NCI-H1417 treated with DMSO at 0.1 percent for 48 hours (cell line): ENCODE measurements at regions not wholly inside any gene's neighbourhood (a gene's known extent, or its start where the extent isn't known, plus 50 kb on each side); places are given as distances from the start of the nearest gene placed in this dataset.
"Not testable (repeated sequence)": the region's sequence is repeated elsewhere in the genome, so short reads cannot be mapped to it uniquely, and the experiment has no call there.

Source experiments
- DNase-seq: peaks from one replicate; lab custom pipeline; 2025; lab: John Stamatoyannopoulos, UW

- no peak for DNase-seq
These were observed 467.4 kb upstream of the DPPA4 start for GRCh38 chr3:109804697-109805096.

GRCh38 chr3:109806929-109807328 is 469.6 kb upstream of the DPPA4 start:
- DNase-seq = no peak

GRCh38 chr3:109809513-109809912 is 472.2 kb upstream of the DPPA4 start:
- DNase-seq = no peak

DNA sequence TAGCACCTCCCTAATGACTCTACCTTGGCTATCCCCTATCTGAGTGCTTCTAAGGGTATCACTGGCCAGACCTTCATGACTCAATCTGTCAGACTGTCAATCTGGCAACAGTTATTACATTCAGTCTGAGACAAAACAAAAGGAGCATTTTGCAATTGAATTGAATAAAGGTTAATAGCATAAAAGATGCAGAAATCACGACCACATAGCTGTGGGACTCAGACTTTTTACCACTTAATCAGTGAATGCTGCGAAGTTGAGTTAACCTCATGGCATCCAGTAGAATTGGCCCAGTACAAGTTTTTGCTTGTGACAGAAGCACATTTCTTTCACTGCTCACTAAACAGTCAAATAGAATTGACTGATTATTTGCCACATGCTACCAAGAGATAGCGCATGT is 480.7 kb upstream of the DPPA4 start:
- no peak for DNase-seq

DNA sequence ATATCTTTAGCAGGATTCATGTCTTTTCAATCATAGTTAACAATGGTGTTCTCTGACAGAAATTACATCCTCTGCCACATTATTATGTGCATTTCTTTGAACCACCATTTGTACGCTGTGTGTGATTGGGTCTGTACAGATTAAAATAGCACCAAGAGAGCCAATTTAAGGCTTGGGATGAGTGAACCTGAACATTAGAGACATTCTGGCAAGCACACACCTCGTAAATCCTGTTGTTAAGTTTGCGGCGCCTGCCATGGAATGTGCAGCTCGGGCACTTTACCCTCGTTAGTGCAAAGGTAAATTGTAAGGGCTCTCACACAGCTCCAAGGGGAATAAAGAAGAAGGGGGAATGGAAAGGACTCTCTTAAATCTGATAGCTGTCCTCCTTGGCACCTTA is 482.4 kb upstream of the DPPA4 start:
- DNase-seq = no peak

DNA sequence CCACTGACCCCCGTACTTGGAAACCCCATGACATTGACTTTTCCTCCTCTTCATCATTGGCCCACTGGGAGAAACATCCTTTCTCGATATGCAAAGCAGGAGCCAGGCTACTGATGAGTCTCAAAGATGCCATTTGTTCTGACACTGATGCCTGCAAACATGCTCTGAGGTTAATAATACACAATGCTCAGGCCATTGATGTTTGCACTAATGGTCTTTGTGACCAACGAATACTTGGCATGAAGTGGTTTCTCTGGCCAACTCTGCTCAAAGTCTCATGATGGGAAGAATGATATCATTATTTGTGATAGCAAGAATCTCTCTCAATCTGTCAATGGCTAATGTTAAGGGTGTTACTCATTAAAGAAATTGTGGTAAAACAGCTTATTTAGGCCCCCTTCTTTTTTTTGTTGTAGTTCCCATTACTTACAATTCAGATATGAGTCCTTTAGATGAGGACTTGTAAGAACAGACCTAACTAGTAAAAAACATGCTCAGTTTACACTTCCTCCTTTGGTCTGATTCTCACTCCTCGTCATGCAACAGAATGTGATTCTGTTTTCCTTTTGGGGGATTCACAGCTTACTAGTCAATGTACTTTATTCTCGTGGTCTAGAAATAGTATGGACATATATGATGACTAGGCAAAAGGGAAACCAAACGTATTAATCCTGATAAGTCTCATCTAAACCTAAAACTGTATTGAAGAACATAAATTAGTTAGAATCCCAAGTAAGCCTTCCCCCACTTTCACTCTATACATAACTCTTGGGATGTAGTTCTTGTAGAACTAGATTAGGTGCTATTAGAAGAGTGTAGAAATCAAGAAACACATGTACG is 488.8 kb upstream of the DPPA4 start:
- DNase-seq = no peak

- DNase-seq = no peak
These were observed 494.1 kb upstream of the DPPA4 start for GRCh38 chr3:109831403-109831802.

DNA sequence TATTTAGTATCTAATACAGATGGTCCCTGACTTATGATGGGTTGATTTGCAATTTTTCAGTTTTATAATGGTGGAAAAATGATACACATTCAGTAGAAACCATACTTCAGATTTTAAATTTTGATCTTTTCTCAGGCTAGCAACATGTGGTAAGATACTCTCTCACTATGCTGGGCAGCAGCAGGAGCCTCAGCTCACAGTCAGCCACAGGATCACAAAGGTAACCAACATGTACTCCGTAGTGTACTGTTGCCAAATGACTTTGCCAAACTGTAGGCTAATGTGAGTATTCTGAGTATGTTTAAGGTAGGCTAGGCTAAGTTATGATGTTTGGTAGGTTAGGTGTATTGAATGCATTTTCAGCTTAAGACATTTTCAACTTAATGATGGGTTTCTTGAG is 498.6 kb upstream of the DPPA4 start:
- no peak for DNase-seq

- no peak for DNase-seq
These were observed 514.5 kb upstream of the DPPA4 start for GRCh38 chr3:109851854-109852253.

DNA sequence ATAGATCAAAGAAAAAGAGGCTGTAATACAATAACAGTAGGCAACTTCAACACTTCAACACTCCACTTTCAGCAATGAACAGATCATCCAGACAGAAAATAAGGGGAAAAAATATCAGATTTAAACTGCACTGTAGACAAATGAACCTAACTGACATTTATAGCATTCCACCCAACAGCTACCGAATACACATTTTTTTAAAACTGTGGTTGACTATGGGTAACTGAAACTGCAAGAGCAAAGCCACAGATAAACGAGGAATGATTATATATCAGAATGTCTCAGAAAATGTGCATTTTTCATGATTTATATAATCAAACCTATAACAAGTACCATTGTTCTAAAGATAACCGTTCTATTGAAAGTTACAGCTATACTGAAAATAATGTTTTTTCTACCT is 514.9 kb upstream of the DPPA4 start:
- DNase-seq = no peak

- no peak for DNase-seq
These were observed 515.9 kb upstream of the DPPA4 start for GRCh38 chr3:109853077-109853731.

- no peak for DNase-seq
These were observed 526.4 kb upstream of the DPPA4 start for GRCh38 chr3:109863701-109864100.

- DNase-seq = no peak
These were observed 527.1 kb upstream of the DPPA4 start for GRCh38 chr3:109864452-109864851.

GRCh38 chr3:109869586-109869985 is 532.2 kb upstream of the DPPA4 start:
- no peak for DNase-seq

DNA sequence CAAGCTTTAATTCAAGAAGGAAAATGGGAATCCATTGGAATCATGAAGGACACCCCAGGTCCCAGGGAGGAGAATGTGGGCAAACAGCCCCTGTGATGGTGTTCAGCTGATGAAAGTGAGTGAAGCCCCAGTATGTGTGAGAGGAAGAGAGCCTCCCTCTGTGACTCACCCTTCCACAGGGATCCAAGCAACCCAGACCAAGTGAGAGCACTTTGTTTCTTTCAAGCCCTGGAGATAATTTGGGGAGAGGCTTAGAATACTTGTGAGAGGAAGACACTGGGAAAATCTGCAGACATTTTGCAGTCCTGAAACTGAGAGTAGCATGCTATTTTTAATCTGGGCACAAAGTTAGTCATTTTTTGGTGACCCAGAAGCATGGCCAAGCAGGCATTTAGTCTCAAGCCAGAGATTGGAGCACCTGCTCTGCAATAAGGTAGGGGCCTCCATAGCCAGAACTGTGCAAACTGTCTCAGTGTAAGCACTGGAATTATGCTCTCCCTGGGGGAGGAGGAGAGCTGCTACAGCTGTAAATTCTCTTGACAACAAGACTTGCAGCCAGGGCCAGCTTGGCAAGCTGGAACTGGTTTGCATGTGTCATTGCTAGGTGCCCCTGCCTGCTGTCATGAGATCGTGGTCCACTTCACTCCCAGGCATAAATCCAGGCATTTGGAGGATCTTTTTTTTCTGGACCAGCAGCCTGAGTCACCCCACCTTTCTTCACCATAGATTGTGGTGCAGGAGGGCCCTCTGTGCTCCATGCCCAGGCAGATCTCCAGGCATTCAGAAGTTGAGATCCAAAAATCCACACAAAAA is 537.8 kb upstream of the DPPA4 start:
- no peak for DNase-seq

DNA sequence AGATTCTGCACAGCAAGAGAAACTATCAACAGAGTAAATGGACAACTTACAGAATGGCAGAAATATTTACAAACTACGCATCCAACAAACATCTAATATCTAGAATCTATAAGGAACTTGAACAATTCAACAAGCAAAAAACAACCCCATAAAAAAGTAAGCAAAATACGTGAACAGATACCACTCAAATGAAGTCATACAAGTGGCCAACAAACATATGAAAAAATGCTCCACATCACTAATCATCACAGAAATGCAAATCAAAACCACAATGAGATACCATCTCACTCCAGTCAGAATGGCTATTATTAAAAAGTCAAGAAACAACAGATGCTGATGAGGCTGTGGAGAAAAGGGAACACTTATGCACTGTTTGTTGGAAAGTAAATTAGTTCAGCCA is 540.3 kb upstream of the DPPA4 start:
- DNase-seq = not testable (repeated sequence)

GRCh38 chr3:109882144-109882543 is 544.8 kb upstream of the DPPA4 start:
- DNase-seq = no peak

- no peak for DNase-seq
These were observed 549.9 kb upstream of the DPPA4 start for GRCh38 chr3:109887293-109887692.

GRCh38 chr3:109888026-109888425 is 550.7 kb upstream of the DPPA4 start:
- no peak for DNase-seq

- DNase-seq = no peak
These were observed 560.4 kb upstream of the DPPA4 start for GRCh38 chr3:109897734-109898133.

- DNase-seq = no peak
These were observed 562.6 kb upstream of the DPPA4 start for GRCh38 chr3:109899925-109900324.

DNA sequence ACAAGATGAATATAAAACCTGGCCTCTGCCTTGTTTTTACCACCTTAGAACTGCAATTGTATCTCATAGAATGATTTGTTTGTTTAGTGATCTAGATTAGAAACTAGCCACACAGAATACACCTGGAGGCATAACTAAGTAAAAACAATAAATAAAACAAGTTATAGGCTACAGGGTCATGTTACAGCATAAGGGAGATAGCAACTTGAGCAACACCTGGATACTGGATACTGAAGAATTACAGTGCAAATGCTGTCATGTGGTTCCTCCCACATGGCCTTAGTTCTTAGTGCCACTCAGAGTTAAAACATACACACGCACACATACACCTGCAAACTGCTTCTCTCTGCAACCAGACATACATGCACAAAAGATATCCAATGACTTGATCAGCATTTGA is 563.4 kb upstream of the DPPA4 start:
- DNase-seq = no peak

DNA sequence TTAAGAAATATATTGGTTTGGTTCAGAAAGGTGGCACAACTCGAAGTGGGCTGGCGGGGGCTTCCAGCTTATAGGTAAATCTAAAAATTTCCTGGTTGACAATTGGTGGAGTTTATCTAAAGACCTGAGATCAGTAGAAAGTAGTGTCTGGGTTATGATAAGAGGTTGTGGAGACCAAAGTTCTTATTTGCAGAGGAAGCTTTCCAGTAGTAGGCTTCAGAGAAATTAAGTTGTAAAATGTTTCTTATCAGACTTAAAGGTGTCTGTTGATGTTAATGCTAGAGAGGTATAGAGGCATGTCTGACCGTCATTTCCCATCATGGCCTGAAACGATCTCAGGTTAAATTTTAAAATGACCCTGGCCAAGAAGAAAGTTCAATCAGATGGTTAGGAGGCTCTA is 565.2 kb upstream of the DPPA4 start:
- no peak for DNase-seq
